ENCODE measurements at regions not wholly inside any gene's neighbourhood (a gene's known extent, or its start where the extent isn't known, plus 50 kb on each side); places are given as distances from the start of the nearest gene placed in this dataset.

DNA sequence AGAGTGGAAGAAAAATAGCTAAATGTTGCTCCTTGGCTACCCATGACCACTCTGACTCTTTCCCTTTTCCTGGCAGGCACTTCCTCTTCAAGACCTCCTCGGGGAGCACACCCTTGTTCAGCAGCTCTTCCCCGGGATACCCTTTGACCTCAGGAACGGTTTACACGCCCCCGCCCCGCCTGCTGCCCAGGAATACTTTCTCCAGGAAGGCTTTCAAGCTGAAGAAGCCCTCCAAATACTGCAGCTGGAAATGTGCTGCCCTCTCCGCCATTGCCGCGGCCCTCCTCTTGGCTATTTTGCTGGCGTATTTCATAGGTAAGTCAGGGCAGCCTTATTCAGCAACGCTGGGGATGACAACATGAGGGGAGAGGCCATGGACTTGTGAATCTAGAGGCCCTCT is 298.6 kb upstream of the WWC1 start:
- Histone ChIP-seq H3K4me3 (ENCODE audit: control insufficient read depth in 2 of 3, extremely low read depth in 1 of 3, insufficient read depth in 2 of 3, low read depth in 1 of 3, low read length in 3 of 3) (no peak overlapping the region), H3K27ac (ENCODE audit: control insufficient read depth, insufficient read depth, low read length) (no peak overlapping the region), H3K4me1 (ENCODE audit: control insufficient read depth, extremely low read depth, insufficient read depth, low read length) (peaks cover 32% of the 10 kb centered on the region), H3K9me1 (ENCODE audit: control insufficient read depth, extremely low read depth, insufficient read depth, low read length) (peaks cover 3% of the 10 kb centered on the region), H3K36me3 (ENCODE audit: control insufficient read depth in 2 of 2, extremely low read depth in 1 of 2, insufficient read depth in 2 of 2, low read length in 2 of 2) (peaks cover 4 to 31% of the 10 kb centered on the region in 2 experiments), H2AFZ (ENCODE audit: control insufficient read depth, low read length) (no peak overlapping the region), H3K9me3 (ENCODE audit: control insufficient read depth, low read depth, low read length) (no peaks in the 10 kb centered on the region), H3K27me3 (ENCODE audit: control insufficient read depth, extremely low read depth, insufficient read depth, low read length) (no peaks in the 10 kb centered on the region), H3K4me2 (ENCODE audit: control insufficient read depth, extremely low read depth, insufficient read depth, low read depth, low read length) (no peak overlapping the region), H4K20me1 (ENCODE audit: control insufficient read depth, extremely low read depth, insufficient read depth, low read length) (peaks cover 7% of the 10 kb centered on the region), H3K9ac (ENCODE audit: control insufficient read depth, extremely low read depth, insufficient read depth, low read length) (no peak overlapping the region), H3K79me2 (ENCODE audit: control insufficient read depth, insufficient read depth, low read length) (peaks cover 20% of the 10 kb centered on the region)
- FAIRE-seq (no peak), DNase-seq (ENCODE audit: low read depth, low spot score) (no peak)
- dilution Hi-C loops (cut with MboI; ENCODE audit: extremely low pct_ligation_motif_present, low sequenced_read_pairs), result no loop called here
- TF ChIP-seq EZH2 (IDR thresholded peaks at IDR 0.05; ENCODE audit: low read length), result no peak
- TF ChIP-seq, protein P1, sequence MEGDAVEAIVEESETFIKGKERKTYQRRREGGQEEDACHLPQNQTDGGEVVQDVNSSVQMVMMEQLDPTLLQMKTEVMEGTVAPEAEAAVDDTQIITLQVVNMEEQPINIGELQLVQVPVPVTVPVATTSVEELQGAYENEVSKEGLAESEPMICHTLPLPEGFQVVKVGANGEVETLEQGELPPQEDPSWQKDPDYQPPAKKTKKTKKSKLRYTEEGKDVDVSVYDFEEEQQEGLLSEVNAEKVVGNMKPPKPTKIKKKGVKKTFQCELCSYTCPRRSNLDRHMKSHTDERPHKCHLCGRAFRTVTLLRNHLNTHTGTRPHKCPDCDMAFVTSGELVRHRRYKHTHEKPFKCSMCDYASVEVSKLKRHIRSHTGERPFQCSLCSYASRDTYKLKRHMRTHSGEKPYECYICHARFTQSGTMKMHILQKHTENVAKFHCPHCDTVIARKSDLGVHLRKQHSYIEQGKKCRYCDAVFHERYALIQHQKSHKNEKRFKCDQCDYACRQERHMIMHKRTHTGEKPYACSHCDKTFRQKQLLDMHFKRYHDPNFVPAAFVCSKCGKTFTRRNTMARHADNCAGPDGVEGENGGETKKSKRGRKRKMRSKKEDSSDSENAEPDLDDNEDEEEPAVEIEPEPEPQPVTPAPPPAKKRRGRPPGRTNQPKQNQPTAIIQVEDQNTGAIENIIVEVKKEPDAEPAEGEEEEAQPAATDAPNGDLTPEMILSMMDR (optimal IDR thresholded peaks at IDR 0.05 in 1 of 3, IDR thresholded peaks at IDR 0.05 in 1 of 3, conservative IDR thresholded peaks at IDR 0.05 in 1 of 3; ENCODE audit: extremely low read depth in 1 of 3, insufficient read depth in 2 of 3, low read length in 3 of 3), result no peak

DNA sequence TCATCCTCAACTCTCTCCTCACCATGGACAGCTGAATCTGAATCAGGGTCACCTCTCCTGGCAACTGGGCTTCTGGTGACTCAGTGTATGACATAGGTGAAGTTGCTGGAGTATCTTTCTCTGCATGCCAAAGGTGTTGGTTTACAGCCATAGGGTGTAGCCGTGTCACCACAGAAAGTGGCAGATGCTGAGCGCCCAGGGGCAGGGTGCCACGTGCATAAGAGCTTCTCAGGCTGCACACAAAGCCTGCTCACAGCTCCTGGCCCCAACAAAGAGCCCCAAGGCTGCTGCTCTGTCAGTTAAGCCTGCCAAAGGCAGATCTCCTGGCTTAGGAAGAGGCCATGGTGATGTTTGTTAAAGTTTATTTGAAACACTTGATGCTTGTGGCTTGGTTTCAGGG is 297.7 kb upstream of the WWC1 start:
- Histone ChIP-seq H3K27ac (ENCODE audit: control insufficient read depth, insufficient read depth, low read length) (peak overlapping the region; percentile 22), H3K9me1 (ENCODE audit: control insufficient read depth, extremely low read depth, insufficient read depth, low read length) (peaks cover 3% of the 10 kb centered on the region), H3K36me3 (ENCODE audit: control insufficient read depth in 2 of 2, extremely low read depth in 1 of 2, insufficient read depth in 2 of 2, low read length in 2 of 2) (peaks cover 8 to 31% of the 10 kb centered on the region in 2 experiments), H4K20me1 (ENCODE audit: control insufficient read depth, extremely low read depth, insufficient read depth, low read length) (peaks cover 7% of the 10 kb centered on the region), H3K4me1 (ENCODE audit: control insufficient read depth, extremely low read depth, insufficient read depth, low read length) (peaks cover 32% of the 10 kb centered on the region), H3K27me3 (ENCODE audit: control insufficient read depth, extremely low read depth, insufficient read depth, low read length) (no peaks in the 10 kb centered on the region), H3K79me2 (ENCODE audit: control insufficient read depth, insufficient read depth, low read length) (peaks cover 22% of the 10 kb centered on the region), H2AFZ (ENCODE audit: control insufficient read depth, low read length) (no peak overlapping the region), H3K4me3 (ENCODE audit: control insufficient read depth in 2 of 3, extremely low read depth in 1 of 3, insufficient read depth in 2 of 3, low read depth in 1 of 3, low read length in 3 of 3) (no peak overlapping the region), H3K9ac (ENCODE audit: control insufficient read depth, extremely low read depth, insufficient read depth, low read length) (no peak overlapping the region), H3K4me2 (ENCODE audit: control insufficient read depth, extremely low read depth, insufficient read depth, low read depth, low read length) (peak overlapping the region; percentile 26), H3K9me3 (ENCODE audit: control insufficient read depth, low read depth, low read length) (no peaks in the 10 kb centered on the region)
- no peak for TF ChIP-seq EZH2 (IDR thresholded peaks at IDR 0.05; ENCODE audit: low read length)
- TF ChIP-seq, protein P1 (optimal IDR thresholded peaks at IDR 0.05 in 1 of 3, IDR thresholded peaks at IDR 0.05 in 1 of 3, conservative IDR thresholded peaks at IDR 0.05 in 1 of 3; ENCODE audit: extremely low read depth in 1 of 3, insufficient read depth in 2 of 3, low read length in 3 of 3), result no peak
- dilution Hi-C loops (cut with MboI; ENCODE audit: extremely low pct_ligation_motif_present, low sequenced_read_pairs), result no loop called here
- peak; percentile 67 for FAIRE-seq
- peak; percentile 41 for DNase-seq (ENCODE audit: low read depth, low spot score)

Measured in keratinocyte (primary cell).